G401 (cell line): ENCODE measurements at regions not wholly inside any gene's neighbourhood (a gene's known extent, or its start where the extent isn't known, plus 50 kb on each side); places are given as distances from the start of the nearest gene placed in this dataset.
"Not testable (repeated sequence)": the region's sequence is repeated elsewhere in the genome, so short reads cannot be mapped to it uniquely, and the experiment has no call there.

Experiments
- DNase-seq: peaks from one replicate; pipeline ENCODE4 v3.0.0-alpha.2; 2015; ENCODE audit warnings: low spot score
- in situ Hi-C: cut with HindIII; loops from 2 replicates; pipeline ENCODE4 v1.10.0; 2016; ENCODE audit warnings: low sequenced_read_pairs, mixed read lengths

DNA sequence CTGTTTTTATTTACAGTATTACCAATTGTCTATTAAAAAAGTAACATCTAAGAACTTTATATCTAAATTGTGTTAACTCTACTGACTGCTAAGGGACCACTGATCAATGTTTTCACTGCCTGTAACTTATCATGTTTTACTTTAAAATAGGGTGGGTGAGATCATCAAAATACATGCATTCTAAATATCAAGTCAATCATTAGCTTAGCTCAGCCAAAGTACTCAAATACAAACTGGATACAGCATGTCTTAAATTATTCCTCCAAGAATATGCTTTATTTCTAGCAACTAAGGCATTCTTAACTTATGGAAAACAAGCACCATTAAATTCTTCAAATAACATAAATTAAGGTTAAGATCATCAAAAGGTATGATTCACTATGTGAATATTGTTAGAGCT is 638.7 kb upstream of the RGS18 start:
- DNase-seq, result no peak
- in situ Hi-C loops, result no loop called here

- in situ Hi-C loops, result no loop called here
- no peak for DNase-seq
Measured at GRCh38 chr1:191520345-191520744, 637.9 kb upstream of the RGS18 start.

- DNase-seq, in situ Hi-C loops: not testable (repeated sequence)
Measured at GRCh38 chr1:191525944-191526343, 632.3 kb upstream of the RGS18 start.

- in situ Hi-C loops, result no loop called here
- no peak for DNase-seq
Measured at GRCh38 chr1:191528275-191528674, 630.0 kb upstream of the RGS18 start.

DNA sequence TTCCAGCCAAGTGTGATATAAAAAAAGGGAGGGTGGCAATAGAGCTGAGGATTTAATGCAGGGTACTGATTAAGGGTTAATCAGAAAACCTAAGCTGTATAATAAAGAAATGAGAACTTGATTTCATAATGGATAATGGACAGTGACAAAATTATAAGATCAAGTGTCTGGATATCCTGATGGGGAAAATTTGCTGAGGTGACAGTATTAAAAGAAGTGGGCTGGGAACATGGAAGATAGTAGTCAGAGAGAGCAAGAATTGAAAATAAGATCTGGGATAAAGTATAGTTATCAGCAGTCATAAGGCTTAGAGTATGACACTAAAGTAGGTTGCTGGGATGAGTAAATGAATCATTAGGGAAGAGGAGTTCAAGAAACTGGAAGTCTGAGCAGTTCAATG is 627.3 kb upstream of the RGS18 start:
- in situ Hi-C loops, result loop anchor here (10.0 kb wide), 1 partner anchor 636 kb away; no protein-coding TSS in a partner anchor
- no peak for DNase-seq

- in situ Hi-C loops, result loop anchor here (10.0 kb wide), 1 partner anchor 638 kb away; no protein-coding TSS in a partner anchor
- DNase-seq, result no peak
Measured at GRCh38 chr1:191533254-191533653, 625.0 kb upstream of the RGS18 start.

DNA sequence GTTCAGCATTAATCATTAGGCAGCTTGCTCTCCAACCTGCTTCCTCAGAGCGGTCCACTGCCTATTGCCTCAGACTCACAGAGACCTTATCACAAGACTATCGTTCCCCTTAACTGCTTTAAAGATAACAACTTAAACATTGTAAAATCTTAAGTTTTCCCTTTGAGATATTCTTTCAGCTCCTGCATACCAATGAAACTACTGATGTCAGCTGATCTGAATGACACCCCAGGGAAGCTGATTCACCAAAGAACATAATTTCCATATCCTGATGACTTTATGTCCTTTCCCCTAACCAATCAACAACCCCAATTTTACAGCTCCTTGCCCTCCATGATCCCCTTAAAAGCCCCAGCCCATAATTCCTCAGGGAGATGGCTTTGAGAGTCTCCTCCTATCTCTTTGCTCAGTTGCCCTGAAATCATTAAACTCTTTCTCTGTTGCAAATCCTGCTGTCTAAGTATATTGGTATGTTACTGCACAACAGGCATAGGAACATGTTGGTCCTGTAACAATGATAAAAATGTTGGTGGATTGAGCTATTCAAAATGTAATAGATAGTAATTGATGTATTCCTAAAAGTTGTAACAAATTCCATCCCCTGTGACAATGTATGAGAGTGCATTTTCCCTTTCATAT is 621.4 kb upstream of the RGS18 start:
- no peak for DNase-seq
- in situ Hi-C loops, result loop anchor here (10.0 kb wide), 1 partner anchor 642 kb away; no protein-coding TSS in a partner anchor

DNA sequence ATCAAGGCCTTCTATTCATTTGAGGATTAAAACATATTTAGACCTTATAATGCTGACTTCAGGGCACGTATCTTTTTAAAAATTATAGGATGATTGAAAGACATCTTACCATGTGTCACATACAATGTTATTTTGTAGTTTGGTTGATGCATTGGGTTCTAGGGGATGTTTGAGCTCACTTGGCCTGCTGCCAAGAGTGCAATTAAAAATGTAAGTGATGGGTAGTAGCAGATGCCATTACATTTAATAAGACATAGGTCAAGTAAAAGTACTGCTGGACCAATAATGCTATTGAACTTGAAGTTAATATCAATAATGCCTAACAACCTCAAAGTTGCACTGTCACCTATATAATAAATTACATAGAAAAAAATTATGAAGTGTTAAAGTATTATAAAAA is 616.5 kb upstream of the RGS18 start:
- no peak for DNase-seq
- in situ Hi-C loops, result no loop called here

DNA sequence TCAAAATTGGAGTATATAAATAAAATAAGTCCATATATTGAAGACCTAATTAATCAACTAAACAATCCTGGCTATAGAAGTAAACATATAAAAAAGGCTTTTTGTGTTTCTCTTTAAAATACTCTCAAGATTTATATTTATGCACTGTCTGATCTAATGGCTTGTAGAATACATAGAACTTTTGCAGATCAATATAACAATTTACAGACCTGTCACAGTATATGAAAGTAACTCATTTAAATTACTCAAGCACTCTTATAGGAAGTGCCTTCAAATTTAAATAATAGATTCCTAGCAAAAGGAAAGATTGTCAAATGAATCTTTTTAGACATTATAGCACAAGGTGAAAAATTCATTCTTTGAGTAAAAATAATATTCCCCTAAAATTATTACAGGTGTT is 615.8 kb upstream of the RGS18 start:
- in situ Hi-C loops, result no loop called here
- DNase-seq, result no peak

DNA sequence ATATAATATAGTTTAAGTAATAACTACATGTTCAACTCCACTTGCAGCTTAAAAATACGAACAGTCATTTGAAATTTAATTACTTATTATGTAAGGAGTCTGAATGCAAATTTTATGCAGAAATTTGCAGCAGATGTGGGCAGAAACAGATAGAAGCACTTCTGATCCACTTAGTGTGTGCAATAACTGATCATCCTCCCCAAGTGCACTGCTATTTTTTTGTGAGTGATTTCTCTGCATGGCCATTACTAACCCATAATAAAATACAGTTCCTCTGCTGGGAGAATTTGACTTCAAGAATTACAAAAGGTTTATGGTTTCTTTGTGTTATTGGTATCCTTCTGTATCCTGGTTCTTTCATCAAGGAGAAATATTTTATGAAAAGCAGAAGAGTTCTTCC is 611.5 kb upstream of the RGS18 start:
- DNase-seq, result no peak
- in situ Hi-C loops, result no loop called here

- in situ Hi-C loops, result no loop called here
- no peak for DNase-seq
Measured at GRCh38 chr1:191551019-191551418, 607.2 kb upstream of the RGS18 start.

DNA sequence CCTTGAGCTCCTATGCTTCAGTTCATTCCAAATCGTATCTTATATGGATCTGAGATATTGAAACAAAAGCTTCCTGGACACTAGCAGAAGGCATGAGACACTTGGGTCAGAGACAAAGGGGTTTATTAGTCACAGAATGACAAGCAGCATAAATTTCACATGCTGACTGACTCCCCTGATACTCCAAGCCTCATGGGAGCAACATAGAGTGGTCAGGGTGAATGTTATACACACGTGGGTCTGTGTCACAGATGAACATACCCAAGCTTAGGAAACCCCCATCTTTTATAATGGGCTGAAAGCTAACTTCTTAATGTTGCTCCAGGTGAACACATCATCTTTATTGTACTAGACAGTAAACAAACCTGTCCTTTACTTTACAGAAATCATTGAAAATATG is 599.9 kb upstream of the RGS18 start:
- in situ Hi-C loops, result no loop called here
- DNase-seq, result no peak

DNA sequence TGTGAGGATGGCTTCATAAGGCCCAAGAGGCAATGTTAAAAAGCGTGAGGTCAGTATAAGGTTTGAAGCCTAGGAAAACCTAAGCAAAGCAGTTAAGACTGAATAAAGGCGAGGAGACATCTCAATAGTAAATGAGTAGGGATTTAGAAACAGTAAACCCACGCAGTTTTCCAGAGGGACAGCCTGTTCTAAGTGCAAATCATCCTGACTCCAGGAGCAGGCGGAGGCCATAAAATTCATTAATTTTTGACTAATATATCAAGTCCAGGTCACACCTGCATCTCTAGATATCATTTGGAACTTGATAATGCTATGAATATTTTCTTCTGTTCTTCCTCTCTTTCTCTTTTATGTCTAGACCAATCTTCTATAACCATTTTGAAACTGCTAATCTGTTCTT is 597.0 kb upstream of the RGS18 start:
- in situ Hi-C loops, result no loop called here
- DNase-seq, result no peak

DNA sequence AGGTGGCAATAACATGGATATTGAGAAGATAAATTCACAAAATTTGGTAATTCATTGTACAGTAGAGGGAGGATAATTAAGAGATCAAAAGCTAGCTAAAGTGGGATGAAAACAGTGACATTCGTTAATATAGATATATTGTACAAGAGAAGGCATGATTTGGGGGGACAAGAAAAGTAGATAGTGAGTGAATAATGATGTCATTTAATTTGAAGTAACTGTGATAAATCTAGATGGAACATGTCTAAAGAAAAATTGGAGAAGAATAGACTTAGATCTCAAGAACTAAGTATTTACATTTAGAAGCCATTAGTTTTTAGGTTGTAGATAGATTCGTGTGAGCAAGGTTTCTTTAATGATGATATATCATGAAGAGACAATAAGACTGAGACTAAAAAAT is 594.0 kb upstream of the RGS18 start:
- no peak for DNase-seq
- in situ Hi-C loops, result no loop called here

GRCh38 chr1:191572479-191572878 is 585.8 kb upstream of the RGS18 start:
- in situ Hi-C loops, result no loop called here
- no peak for DNase-seq

DNA sequence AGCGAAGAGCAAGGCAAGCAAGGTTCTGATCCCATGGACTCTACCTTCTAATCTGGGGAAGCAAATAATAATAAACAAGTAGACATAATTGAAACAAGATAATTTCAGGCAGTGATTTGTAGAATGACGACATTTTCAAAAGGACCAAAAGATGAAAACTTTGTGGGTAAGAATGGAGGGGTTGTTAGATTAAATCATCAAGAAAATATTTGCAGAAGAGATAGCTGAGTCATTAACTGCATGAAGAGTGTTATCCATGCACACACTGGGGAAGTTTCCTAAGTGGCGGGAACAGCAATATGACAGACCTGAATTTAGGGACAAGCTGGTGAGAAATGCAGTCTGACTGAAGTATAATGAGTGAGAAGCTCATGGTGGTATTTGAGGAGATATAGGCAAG is 583.1 kb upstream of the RGS18 start:
- DNase-seq, result no peak
- in situ Hi-C loops, result no loop called here

DNA sequence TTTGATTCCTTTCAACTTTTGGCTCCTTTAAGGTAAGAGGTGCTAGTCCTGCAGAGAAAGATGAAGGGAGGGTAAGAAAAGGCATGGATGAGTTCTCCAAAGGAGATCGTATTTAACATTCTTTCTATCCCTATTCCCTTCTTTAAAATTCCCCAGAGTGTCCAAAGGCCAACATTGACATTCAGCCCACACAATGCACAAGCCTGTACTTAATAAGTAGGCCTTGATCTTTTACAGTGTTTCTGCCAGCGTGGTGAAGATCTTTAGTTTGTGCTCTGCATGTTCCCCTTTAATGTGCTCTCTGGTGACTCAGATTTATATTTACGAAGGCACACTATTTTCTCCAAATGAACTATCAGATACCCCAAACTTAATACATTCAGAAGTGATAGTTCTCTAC is 582.5 kb upstream of the RGS18 start:
- in situ Hi-C loops, result no loop called here
- no peak for DNase-seq

DNA sequence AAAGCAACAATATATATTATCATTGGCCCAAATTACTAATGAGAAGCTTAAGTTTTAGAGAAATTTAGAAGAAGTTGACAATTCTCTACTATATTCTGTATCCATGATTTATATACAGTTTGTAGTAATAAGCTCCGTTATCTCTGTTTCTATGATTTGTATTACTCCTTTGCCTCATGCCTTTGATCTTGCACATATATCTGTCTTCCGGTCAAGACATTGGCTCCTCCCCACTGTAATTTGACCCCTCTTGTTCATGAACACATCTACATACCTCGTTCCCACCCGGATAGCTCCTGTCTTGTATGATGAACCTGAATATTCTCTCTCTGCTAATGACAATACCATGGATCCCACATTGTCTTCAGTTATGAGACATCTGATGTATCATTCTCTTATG is 581.0 kb upstream of the RGS18 start:
- in situ Hi-C loops, result no loop called here
- no peak for DNase-seq

DNA sequence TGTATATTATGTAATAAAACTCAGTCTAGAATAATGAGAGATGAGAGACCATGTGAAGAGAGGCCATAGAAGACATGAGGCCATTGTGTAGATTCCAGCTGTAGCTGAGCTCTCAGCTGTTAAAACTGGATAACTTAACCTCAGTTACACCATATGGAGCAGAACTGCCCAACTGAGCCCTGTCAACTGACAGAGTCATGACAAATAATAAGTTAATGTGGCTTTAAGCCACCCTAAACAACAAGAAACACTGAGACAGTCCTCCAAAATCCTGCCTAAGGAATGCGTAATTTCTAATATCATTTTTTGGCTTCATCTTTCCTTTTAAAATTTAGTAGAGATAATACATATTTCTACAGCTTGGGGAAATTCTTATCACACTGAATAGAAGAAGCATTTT is 580.0 kb upstream of the RGS18 start:
- DNase-seq, result no peak
- in situ Hi-C loops, result no loop called here

DNA sequence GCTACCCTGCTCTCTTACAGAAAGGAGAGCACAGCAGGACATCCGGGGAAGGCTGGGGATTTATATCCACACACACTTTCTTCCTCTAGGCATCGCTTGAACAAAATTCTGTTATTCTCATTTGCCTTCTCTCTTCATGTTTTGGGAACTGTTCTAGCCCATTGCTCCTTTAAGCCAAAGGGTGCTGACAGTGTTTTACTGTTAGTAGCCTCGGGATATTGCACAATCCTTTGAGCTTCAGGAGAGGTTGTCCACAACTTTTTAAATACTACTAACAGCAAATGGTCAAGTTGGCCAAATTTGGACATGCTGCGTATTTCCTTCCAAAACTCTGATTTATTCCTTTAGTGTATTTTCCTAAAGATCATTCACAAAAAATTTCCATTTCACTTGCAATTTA is 579.2 kb upstream of the RGS18 start:
- DNase-seq, result no peak
- in situ Hi-C loops, result no loop called here

- no peak for DNase-seq
- in situ Hi-C loops, result no loop called here
Measured at GRCh38 chr1:191582169-191582568, 576.1 kb upstream of the RGS18 start.

- in situ Hi-C loops, result no loop called here
Measured at GRCh38 chr1:191585095-191585494, 573.2 kb upstream of the RGS18 start.

More at GRCh38 chr1:191585095-191585494, 573.2 kb upstream of the RGS18 start:
- DNase-seq, result no peak
